RWPE1 (cell line): ENCODE measurements at regions not wholly inside any gene's neighbourhood (a gene's known extent, or its start where the extent isn't known, plus 50 kb on each side); places are given as distances from the start of the nearest gene placed in this dataset.
"Not testable (repeated sequence)": the region's sequence is repeated elsewhere in the genome, so short reads cannot be mapped to it uniquely, and the experiment has no call there.

Source experiments
- CTCF ChIA-PET: fragments of 350-600 bp; sonication (Branson Sonifier 250); formaldehyde crosslinking; extraction: SDS; loops from one replicate; lab custom pipeline; 2021; lab: Yijun Ruan, JAX
- POLR2A ChIA-PET: fragments of 400-600 bp; formaldehyde crosslinking; extraction: SDS; loops from one replicate; lab custom pipeline; 2020; ENCODE audit warnings: antibody characterized with exemption; ENCODE audit not compliant: low non-redundant PET; lab: Yijun Ruan, JAX
- DNase-seq: peaks from one replicate; pipeline ENCODE4 v3.0.0; 2012; ENCODE audit warnings: low spot score
- H3K27ac ChIP-seq: fragments of 450-650 bp; 2 replicates; pipeline ENCODE4 v1.5.1; 2017
- CTCF ChIP-seq: fragments of 450-650 bp; conservative IDR thresholded peaks from 2 replicates; pipeline ENCODE4 v1.5.1; 2017; ENCODE audit warnings: low read depth, mild to moderate bottlenecking

GRCh38 chr3:95522449-95522848 is 1291.9 kb upstream of the EPHA6 start:
- no peak for DNase-seq
- CTCF ChIA-PET = no interaction called here
- no peak for TF ChIP-seq CTCF
- no peak overlapping the region for H3K27ac ChIP-seq
- POLR2A ChIA-PET = no interaction called here

- ChIA-PET CTCF (interaction anchor here (0.6 kb wide), 1 partner anchor 603 kb away, joined by 3 read pairs; no protein-coding TSS in a partner anchor), POLR2A (no interaction called here)
- TF ChIP-seq CTCF = no peak
- no peak for DNase-seq
- no peak overlapping the region for H3K27ac ChIP-seq
Measured at GRCh38 chr3:95539950-95540483, 1274.4 kb upstream of the EPHA6 start.

- ChIA-PET POLR2A (no interaction called here), CTCF (no interaction called here)
- DNase-seq = no peak
- no peak overlapping the region for H3K27ac ChIP-seq
- TF ChIP-seq CTCF = no peak
Measured at GRCh38 chr3:95565502-95565901, 1248.9 kb upstream of the EPHA6 start.

- no peak for TF ChIP-seq CTCF
- CTCF ChIA-PET = no interaction called here
- no peak overlapping the region for H3K27ac ChIP-seq
- DNase-seq = no peak
- POLR2A ChIA-PET = no interaction called here
Measured at GRCh38 chr3:95567346-95567745, 1247.0 kb upstream of the EPHA6 start.

- ChIA-PET CTCF (interaction anchor here (0.7 kb wide), 1 partner anchor 232 kb away, joined by 4 read pairs; no protein-coding TSS in a partner anchor), POLR2A (no interaction called here)
- TF ChIP-seq CTCF = no peak
- DNase-seq = no peak
- no peak overlapping the region for H3K27ac ChIP-seq
Measured at GRCh38 chr3:95586754-95587153, 1227.6 kb upstream of the EPHA6 start.

- DNase-seq, POLR2A ChIA-PET, H3K27ac ChIP-seq: not testable (repeated sequence)
- CTCF ChIA-PET = interaction anchor here (0.6 kb wide), 1 partner anchor 35 kb away, joined by 8 read pairs; no protein-coding TSS in a partner anchor
Measured at GRCh38 chr3:95587641-95588040, 1226.8 kb upstream of the EPHA6 start.

GRCh38 chr3:95588473-95588872 is 1225.9 kb upstream of the EPHA6 start:
- H3K27ac ChIP-seq = no peak overlapping the region
- CTCF ChIA-PET = interaction anchor here (0.6 kb wide), 1 partner anchor 34 kb away, joined by 8 read pairs; no protein-coding TSS in a partner anchor
- TF ChIP-seq CTCF = no peak
- POLR2A ChIA-PET = no interaction called here
- DNase-seq = no peak
